Large intestine (tissue), 3 donors: ENCODE measurements at regions not wholly inside any gene's neighbourhood (a gene's known extent, or its start where the extent isn't known, plus 50 kb on each side); places are given as distances from the start of the nearest gene placed in this dataset.
"Not testable (repeated sequence)": the region's sequence is repeated elsewhere in the genome, so short reads cannot be mapped to it uniquely, and the experiment has no call there.

Experiments used
- DNase-seq, 2 donors: peaks; one replicate each; pipeline versions ENCODE4 v3.0.0 to v3.0.0-alpha.2; 2013
- H3K27ac ChIP-seq: one replicate; pipeline ENCODE4 v1.5.1; 2013; ENCODE audit warnings: low read length
- H3K27me3 ChIP-seq: 2 replicates; pipeline ENCODE4 v1.6.1; 2013; ENCODE audit warnings: low read length; ENCODE audit not compliant: control insufficient read depth, insufficient read depth
- H3K36me3 ChIP-seq: 2 replicates; pipeline ENCODE4 v1.6.1; 2013; ENCODE audit warnings: low read length; ENCODE audit not compliant: control insufficient read depth, insufficient read depth
- H3K4me1 ChIP-seq: one replicate; pipeline ENCODE4 v1.6.1; 2013; ENCODE audit warnings: low read length; ENCODE audit not compliant: control insufficient read depth, insufficient read depth
- H3K4me3 ChIP-seq: one replicate; pipeline ENCODE4 v1.5.1; 2013; ENCODE audit warnings: low read length
- H3K9me3 ChIP-seq: one replicate; pipeline ENCODE4 v1.6.1; 2013; ENCODE audit warnings: mild to moderate bottlenecking, low read depth, low read length, moderate library complexity; ENCODE audit not compliant: control insufficient read depth
- WGBS: methylation state at CpG from one replicate; pipeline ENCODE4 v1.1.5; 2013; ENCODE audit warnings: low lambda C conversion rate; ENCODE audit not compliant: insufficient coverage; 5-methylcytosine and 5-hydroxymethylcytosine counted together

DNA sequence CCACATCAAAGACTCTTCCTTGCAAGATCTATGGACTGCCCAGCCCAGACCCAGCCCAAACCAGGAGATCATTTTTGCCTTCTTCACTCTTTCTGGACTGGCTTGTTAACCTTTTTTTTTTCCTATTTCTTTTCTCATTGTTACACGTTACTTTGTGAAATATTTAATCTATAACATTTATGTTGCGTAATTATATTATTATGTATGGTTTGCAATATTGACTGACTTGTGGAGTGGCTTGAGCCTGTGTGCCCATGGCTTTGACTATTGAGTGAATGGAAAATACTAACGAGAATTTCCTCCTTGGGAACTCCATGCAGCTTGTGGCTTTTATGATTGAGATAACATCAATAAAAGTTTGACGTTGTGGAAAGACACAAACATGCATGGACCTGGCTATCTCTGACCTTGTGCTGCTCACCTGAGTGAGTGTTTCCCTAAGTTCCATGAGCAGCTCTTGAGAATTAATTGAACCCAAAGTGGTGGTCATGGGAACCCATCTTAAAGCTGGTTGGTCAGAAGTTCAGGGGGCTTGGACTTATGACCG, 1641.3 kb upstream of the LRRTM3 start:
- Histone ChIP-seq H3K9me3 (peaks cover 4% of the 10 kb centered on the region), H3K27me3 (no peaks in the 10 kb centered on the region), H3K36me3 (no peaks in the 10 kb centered on the region), H3K4me1 (no peaks in the 10 kb centered on the region), H3K27ac (no peak overlapping the region), H3K4me3 (no peak overlapping the region)
- 91% methylated on average over 2 of the region's 5 CpGs for WGBS
- DNase-seq, result no peak

DNA sequence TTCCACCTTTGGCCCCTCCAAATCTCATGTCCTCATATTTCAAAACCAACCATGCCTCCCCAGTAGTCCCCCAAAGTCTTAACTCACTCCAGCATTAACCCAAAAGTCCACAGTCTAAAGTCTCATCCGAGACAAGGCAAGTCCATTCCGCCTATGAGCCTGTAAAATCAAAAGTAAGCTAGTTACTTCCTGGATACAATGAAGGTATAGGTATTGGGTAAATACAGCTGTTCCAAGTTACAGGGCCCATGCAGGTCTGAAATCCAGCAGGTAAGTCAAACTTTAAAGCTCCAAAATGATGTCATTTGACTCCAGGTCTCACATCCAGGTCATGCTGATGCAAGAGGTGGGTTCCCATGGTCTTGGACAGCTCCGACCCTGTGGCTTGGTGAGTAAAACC, 1640.1 kb upstream of the LRRTM3 start:
- no CpG with 5 or more reads among the region's 3 CpGs for WGBS
- not testable (repeated sequence) for H3K36me3 ChIP-seq, H3K4me1 ChIP-seq, H3K4me3 ChIP-seq, H3K27ac ChIP-seq, H3K9me3 ChIP-seq, H3K27me3 ChIP-seq, DNase-seq

DNA sequence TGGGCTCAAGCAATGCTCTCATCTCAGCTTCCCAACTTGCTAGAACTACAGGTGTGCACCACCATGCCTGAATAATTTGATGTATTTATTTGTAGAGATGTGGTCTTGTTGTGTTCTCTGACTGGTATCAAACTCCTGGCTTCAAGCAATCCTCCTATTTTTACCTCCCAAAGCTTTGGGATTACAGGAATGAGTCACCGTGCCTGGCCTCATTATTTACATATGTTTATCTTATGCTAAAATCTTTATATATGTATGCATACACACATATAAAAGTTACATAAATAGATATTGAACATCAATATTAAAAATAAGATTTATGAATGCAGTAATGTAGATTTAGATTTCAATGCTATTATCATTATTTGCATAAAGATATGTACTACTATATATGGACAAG, 1634.5 kb upstream of the LRRTM3 start:
- no peaks in the 10 kb centered on the region for H3K36me3 ChIP-seq
- no peak overlapping the region for H3K27ac ChIP-seq
- no peak overlapping the region for H3K4me3 ChIP-seq
- no peaks in the 10 kb centered on the region for H3K27me3 ChIP-seq
- no CpG with 5 or more reads among the region's 1 CpG for WGBS
- H3K4me1 ChIP-seq, result no peaks in the 10 kb centered on the region
- H3K9me3 ChIP-seq, result peaks cover 3% of the 10 kb centered on the region
- no peak for DNase-seq

- Histone ChIP-seq H3K9me3 (peaks cover 3% of the 10 kb centered on the region), H3K27ac (no peak overlapping the region), H3K4me1 (no peaks in the 10 kb centered on the region), H3K27me3 (no peaks in the 10 kb centered on the region), H3K4me3 (no peak overlapping the region), H3K36me3 (no peaks in the 10 kb centered on the region)
- 100% methylated on average over 1 of the region's 3 CpGs for WGBS
- DNase-seq, result no peak
Measured at GRCh38 chr10:65292551-65292950, 1633.3 kb upstream of the LRRTM3 start.

- no peaks in the 10 kb centered on the region for H3K27me3 ChIP-seq
- peaks cover 3% of the 10 kb centered on the region for H3K9me3 ChIP-seq
- DNase-seq, result peak; percentile 44 to 69
- WGBS, result no CpG with 5 or more reads among the region's 1 CpG
- H3K27ac ChIP-seq, result no peak overlapping the region
- no peaks in the 10 kb centered on the region for H3K36me3 ChIP-seq
- H3K4me1 ChIP-seq, result no peaks in the 10 kb centered on the region
- H3K4me3 ChIP-seq, result no peak overlapping the region
Measured at GRCh38 chr10:65294329-65294728, 1631.5 kb upstream of the LRRTM3 start.

DNA sequence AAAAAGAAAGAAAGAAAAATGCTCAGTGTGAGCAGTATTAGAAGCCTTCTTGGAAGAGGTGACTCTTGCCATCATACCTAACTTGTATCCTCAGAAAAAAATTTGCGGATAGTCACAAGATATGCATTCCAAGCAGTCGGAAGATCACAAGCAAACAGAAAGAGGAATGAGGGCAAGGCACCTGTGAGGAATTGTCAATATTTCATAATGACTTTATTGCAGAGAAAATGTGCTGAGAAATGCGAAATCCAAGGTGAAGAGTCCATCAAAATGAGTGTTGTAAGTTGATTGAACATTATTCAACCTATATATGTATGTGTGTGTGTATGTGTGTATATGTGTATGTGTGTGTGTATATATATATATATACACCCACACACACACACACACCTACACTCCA, 1624.7 kb upstream of the LRRTM3 start:
- 80% methylated on average over 1 of the region's 3 CpGs for WGBS
- no peak overlapping the region for H3K27ac ChIP-seq

DNA sequence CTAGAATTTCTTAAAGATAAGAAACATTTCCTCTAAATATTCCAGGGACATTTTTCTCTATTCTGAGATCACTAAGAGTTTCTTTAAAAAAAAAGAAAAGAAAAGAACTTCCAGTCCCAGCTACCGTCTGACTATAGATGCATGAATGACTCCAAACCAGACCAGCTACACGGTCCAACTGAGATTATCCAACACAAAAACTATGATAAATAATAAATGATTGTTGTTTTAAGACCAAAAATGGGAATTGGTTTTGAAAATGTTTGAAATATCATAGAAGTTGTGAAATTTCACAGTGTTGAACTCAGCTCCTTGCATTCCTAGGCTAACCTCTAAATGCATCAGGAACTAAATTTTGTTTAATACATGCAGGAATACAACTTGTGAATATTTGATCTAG, 1619.6 kb upstream of the LRRTM3 start:
- H3K27me3 ChIP-seq, result no peaks in the 10 kb centered on the region
- no peaks in the 10 kb centered on the region for H3K4me1 ChIP-seq
- DNase-seq, result no peak
- H3K4me3 ChIP-seq, result no peak overlapping the region
- WGBS, result no CpG with 5 or more reads among the region's 2 CpGs
- H3K27ac ChIP-seq, result no peak overlapping the region
- H3K9me3 ChIP-seq, result no peaks in the 10 kb centered on the region
- H3K36me3 ChIP-seq, result no peaks in the 10 kb centered on the region

More for the DNA sequence above, 1624.7 kb upstream of the LRRTM3 start:
- no peaks in the 10 kb centered on the region for H3K36me3 ChIP-seq
- H3K9me3 ChIP-seq, result no peaks in the 10 kb centered on the region
- H3K4me3 ChIP-seq, result no peak overlapping the region
- H3K27me3 ChIP-seq, result no peaks in the 10 kb centered on the region
- peak; percentile 60 to 63 for DNase-seq
- no peaks in the 10 kb centered on the region for H3K4me1 ChIP-seq

- no peaks in the 10 kb centered on the region for H3K4me1 ChIP-seq
- H3K27ac ChIP-seq, result no peak overlapping the region
- no peak overlapping the region for H3K4me3 ChIP-seq
- no peak for DNase-seq
- H3K27me3 ChIP-seq, result no peaks in the 10 kb centered on the region
- no peaks in the 10 kb centered on the region for H3K36me3 ChIP-seq
- no peaks in the 10 kb centered on the region for H3K9me3 ChIP-seq
Measured at GRCh38 chr10:65312876-65313275, 1613.0 kb upstream of the LRRTM3 start.

DNA sequence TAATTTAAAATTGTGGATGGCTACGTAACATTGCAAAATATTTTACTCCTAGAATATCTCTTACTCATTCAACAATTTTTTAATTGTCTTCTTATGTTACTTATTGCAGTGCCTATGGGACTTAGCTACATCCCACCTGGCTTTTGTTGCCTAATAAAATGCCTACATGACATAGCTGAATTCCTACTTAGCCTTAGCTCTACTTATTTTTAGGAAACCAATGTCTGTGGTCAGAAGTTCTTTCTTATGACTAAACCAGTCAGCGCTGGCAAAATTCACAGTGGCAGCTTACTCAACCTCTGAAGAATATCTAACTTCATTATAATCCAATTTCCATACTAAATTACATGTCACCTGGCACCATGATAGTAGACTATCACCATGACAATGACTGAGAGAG, 1612.4 kb upstream of the LRRTM3 start:
- 100% methylated on average over 1 of the region's 2 CpGs for WGBS
- Histone ChIP-seq H3K9me3 (no peaks in the 10 kb centered on the region), H3K36me3 (no peaks in the 10 kb centered on the region), H3K4me1 (no peaks in the 10 kb centered on the region), H3K4me3 (no peak overlapping the region), H3K27me3 (no peaks in the 10 kb centered on the region), H3K27ac (no peak overlapping the region)
- DNase-seq, result no peak

DNA sequence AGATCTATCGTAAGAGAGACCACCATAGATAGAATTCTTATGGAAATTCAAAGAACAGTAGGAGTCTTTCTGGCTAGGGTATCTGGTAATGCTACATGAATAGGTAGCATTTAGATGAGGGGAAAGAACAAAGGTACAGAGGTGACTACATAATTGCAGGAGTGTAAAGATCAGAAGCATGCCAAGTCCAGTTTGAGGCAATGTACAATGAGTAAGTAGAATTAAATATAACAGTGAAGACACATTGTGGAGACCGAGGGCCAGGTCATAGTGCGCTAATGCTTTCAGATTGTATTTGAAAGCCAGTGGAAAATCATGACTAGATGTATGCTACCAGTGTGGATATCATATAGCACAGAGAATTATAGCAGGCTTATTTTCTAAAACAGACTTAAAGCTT, 1611.6 kb upstream of the LRRTM3 start:
- Histone ChIP-seq H3K4me3 (no peak overlapping the region), H3K9me3 (no peaks in the 10 kb centered on the region), H3K36me3 (no peaks in the 10 kb centered on the region), H3K27me3 (no peaks in the 10 kb centered on the region), H3K27ac (no peak overlapping the region), H3K4me1 (no peaks in the 10 kb centered on the region)
- no CpG with 5 or more reads among the region's 3 CpGs for WGBS
- DNase-seq, result peak; percentile 5 to 45

DNA sequence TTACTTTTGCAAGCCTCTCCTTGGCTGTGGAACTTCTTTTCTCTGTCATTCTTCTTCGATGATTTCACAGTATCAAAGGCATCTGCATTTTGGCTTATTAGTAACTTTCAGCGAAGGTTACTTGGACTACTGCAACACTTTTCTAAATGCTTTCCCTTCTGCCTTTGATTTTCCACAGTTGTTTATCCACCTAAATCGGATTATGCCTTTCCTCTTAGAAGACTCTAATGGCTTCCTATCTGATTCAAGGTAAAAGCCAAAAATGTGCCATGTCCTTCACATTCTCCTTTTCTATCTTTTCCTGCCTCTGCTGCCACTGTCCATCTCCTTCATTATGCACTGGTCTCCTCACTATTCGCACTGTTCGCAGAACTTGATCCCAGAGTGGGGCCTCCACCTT, 1606.3 kb upstream of the LRRTM3 start:
- H3K27me3 ChIP-seq, result no peaks in the 10 kb centered on the region
- no peak overlapping the region for H3K27ac ChIP-seq
- WGBS, result 73% methylated on average over 5 of the region's 5 CpGs
- H3K4me3 ChIP-seq, result no peak overlapping the region
- no peaks in the 10 kb centered on the region for H3K36me3 ChIP-seq
- no peaks in the 10 kb centered on the region for H3K9me3 ChIP-seq
- no peaks in the 10 kb centered on the region for H3K4me1 ChIP-seq
- DNase-seq, result no peak
